Uterus (tissue), 3 donors: ENCODE measurements at regions not wholly inside any gene's neighbourhood (a gene's known extent, or its start where the extent isn't known, plus 50 kb on each side); places are given as distances from the start of the nearest gene placed in this dataset.

Experiments used
- DNase-seq, 2 donors: peaks; one replicate each; pipeline ENCODE4 v3.0.0-alpha.2; 2019 to 2020
- H3K27ac ChIP-seq, 2 donors: fragments of 200-600 bp; sonication (generic); 1 replicate in 1 of 2; 2 replicates in 1 of 2; pipeline ENCODE4 v1.5.1; 2016 to 2018
- H3K27me3 ChIP-seq, 2 donors: fragments of 200-600 bp; sonication (generic); one replicate each; pipeline ENCODE4 v1.5.1; 2018 to 2019; ENCODE audit warnings: control low read depth in 1 of 2
- H3K36me3 ChIP-seq, 2 donors: fragments of 200-600 bp; sonication (generic); one replicate each; pipeline ENCODE4 v1.5.1; 2019; ENCODE audit warnings: control low read depth in 1 of 2
- H3K4me1 ChIP-seq, 2 donors: fragments of 200-600 bp; sonication (generic); one replicate each; pipeline ENCODE4 v1.5.1; 2018 to 2019; ENCODE audit warnings: control low read depth in 1 of 2
- H3K4me3 ChIP-seq, 2 donors: fragments of 200-600 bp; sonication (generic); 1 replicate in 1 of 2; 2 replicates in 1 of 2; pipeline ENCODE4 v1.5.1; 2018 to 2019; ENCODE audit warnings: mild to moderate bottlenecking in 1 of 2
- H3K9me3 ChIP-seq, 2 donors: fragments of 200-600 bp; sonication (generic); one replicate each; pipeline ENCODE4 v1.5.1; 2019; ENCODE audit warnings: control low read depth in 1 of 2
- POLR2A ChIP-seq, 2 donors: fragments of 450-650 bp; IDR thresholded peaks; one replicate each; pipeline ENCODE4 v1.6.1; 2016; ENCODE audit warnings: antibody characterized with exemption in 2 of 2, mild to moderate bottlenecking in 1 of 2, moderate library complexity in 1 of 2
- intact Hi-C: fragments of 100-400 bp; cut with DNase I; formaldehyde crosslinking; loops from one replicate; pipeline ENCODE4 v1.15.1; 2023; ENCODE audit warnings: low total_unique reads
- TF ChIP-seq, protein P1 (sequence below), 4 experiments: fragments of 200-600 bp in 2 of 4; fragments of 450-650 bp in 2 of 4; sonication (generic) in 2 of 4; IDR thresholded peaks; one replicate each; pipeline ENCODE4 v1.5.1; 2016 to 2019; ENCODE audit warnings: antibody characterized with exemption in 4 of 4, mild to moderate bottlenecking in 2 of 4, moderate library complexity in 1 of 4
- donor health status: DM: yes; HTN: yes; CAD: no.

- Histone ChIP-seq H3K4me3 (no peak overlapping the region), H3K27ac (no peak overlapping the region), H3K36me3 (no peaks in the 10 kb centered on the region), H3K4me1 (no peaks in the 10 kb centered on the region), H3K27me3 (no peaks in the 10 kb centered on the region), H3K9me3 (no peaks in the 10 kb centered on the region)
- intact Hi-C loops: no loop called here
- DNase-seq: no peak
- TF ChIP-seq, protein P1, sequence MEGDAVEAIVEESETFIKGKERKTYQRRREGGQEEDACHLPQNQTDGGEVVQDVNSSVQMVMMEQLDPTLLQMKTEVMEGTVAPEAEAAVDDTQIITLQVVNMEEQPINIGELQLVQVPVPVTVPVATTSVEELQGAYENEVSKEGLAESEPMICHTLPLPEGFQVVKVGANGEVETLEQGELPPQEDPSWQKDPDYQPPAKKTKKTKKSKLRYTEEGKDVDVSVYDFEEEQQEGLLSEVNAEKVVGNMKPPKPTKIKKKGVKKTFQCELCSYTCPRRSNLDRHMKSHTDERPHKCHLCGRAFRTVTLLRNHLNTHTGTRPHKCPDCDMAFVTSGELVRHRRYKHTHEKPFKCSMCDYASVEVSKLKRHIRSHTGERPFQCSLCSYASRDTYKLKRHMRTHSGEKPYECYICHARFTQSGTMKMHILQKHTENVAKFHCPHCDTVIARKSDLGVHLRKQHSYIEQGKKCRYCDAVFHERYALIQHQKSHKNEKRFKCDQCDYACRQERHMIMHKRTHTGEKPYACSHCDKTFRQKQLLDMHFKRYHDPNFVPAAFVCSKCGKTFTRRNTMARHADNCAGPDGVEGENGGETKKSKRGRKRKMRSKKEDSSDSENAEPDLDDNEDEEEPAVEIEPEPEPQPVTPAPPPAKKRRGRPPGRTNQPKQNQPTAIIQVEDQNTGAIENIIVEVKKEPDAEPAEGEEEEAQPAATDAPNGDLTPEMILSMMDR (IDR thresholded peaks at IDR 0.05): no peak
- TF ChIP-seq POLR2A (IDR thresholded peaks at IDR 0.05): no peak
Observed at GRCh38 chr9:79977074-79977435, 405.3 kb downstream of the TLE4 start.

GRCh38 chr9:79976257-79977073 is 404.7 kb downstream of the TLE4 start:
- Histone ChIP-seq H3K27me3 (no peaks in the 10 kb centered on the region), H3K4me1 (no peaks in the 10 kb centered on the region), H3K27ac (no peak overlapping the region), H3K4me3 (no peak overlapping the region), H3K9me3 (no peaks in the 10 kb centered on the region), H3K36me3 (no peaks in the 10 kb centered on the region)
- no peak for DNase-seq
- no peak for TF ChIP-seq POLR2A (IDR thresholded peaks at IDR 0.05)
- TF ChIP-seq, protein P1 (IDR thresholded peaks at IDR 0.05): no peak
- intact Hi-C loops: no loop called here

- DNase-seq: no peak
Observed at GRCh38 chr9:79975621-79976256, 404.0 kb downstream of the TLE4 start.

DNA sequence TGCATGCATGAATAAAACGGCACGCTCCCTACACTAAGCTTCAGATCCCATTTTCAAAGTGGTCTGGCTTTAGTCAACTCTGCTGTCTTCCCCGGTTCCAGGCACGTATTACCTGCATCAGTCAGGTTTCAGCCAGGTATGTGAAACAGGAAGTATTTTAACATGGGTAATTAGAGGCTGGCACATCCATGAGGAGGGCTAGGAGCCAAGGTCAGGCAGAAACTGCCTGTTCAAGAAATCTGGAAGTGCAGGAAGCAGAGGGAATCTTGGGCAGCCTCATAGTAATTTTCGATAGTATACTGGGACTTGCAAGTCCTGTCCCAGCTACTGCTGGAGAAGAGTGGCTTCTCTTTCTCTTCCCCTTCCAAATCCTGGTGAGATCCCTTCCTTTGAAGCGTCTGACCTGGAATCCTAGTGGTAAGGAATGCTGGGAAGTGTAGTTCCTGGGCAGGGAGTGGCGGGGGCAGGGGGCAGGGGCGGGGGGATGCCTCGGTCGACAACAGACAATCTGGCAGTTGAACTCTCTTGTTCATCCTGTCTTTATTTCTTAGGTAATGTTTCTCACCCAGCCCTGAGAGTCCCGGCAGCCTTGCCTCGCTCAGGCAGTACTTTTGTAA is 403.1 kb downstream of the TLE4 start:
- TF ChIP-seq POLR2A (IDR thresholded peaks at IDR 0.05): no peak
- TF ChIP-seq, protein P1 (IDR thresholded peaks at IDR 0.05): no peak
- H3K4me3 ChIP-seq: no peak overlapping the region
- H3K27me3 ChIP-seq: no peaks in the 10 kb centered on the region
- intact Hi-C loops: no loop called here
- H3K4me1 ChIP-seq: no peaks in the 10 kb centered on the region
- H3K36me3 ChIP-seq: no peaks in the 10 kb centered on the region
- no peak overlapping the region for H3K27ac ChIP-seq
- DNase-seq: no peak
- no peaks in the 10 kb centered on the region for H3K9me3 ChIP-seq

More at GRCh38 chr9:79975621-79976256, 404.0 kb downstream of the TLE4 start:
- Histone ChIP-seq H3K36me3 (no peaks in the 10 kb centered on the region), H3K9me3 (no peaks in the 10 kb centered on the region), H3K4me3 (no peak overlapping the region), H3K27ac (no peak overlapping the region), H3K4me1 (no peaks in the 10 kb centered on the region), H3K27me3 (no peaks in the 10 kb centered on the region)
- TF ChIP-seq POLR2A (IDR thresholded peaks at IDR 0.05): no peak
- intact Hi-C loops: no loop called here

GRCh38 chr9:79973627-79974026 is 401.9 kb downstream of the TLE4 start:
- no peaks in the 10 kb centered on the region for H3K36me3 ChIP-seq
- H3K4me1 ChIP-seq: no peaks in the 10 kb centered on the region
- TF ChIP-seq POLR2A (IDR thresholded peaks at IDR 0.05): no peak
- TF ChIP-seq, protein P1 (IDR thresholded peaks at IDR 0.05): no peak
- H3K27ac ChIP-seq: no peak overlapping the region
- no peak for DNase-seq
- H3K9me3 ChIP-seq: no peaks in the 10 kb centered on the region
- H3K4me3 ChIP-seq: no peak overlapping the region
- intact Hi-C loops: no loop called here
- no peaks in the 10 kb centered on the region for H3K27me3 ChIP-seq
